Esophagus muscularis mucosa (tissue), 4 donors: ENCODE measurements at regions not wholly inside any gene's neighbourhood (a gene's known extent, or its start where the extent isn't known, plus 50 kb on each side); places are given as distances from the start of the nearest gene placed in this dataset.

ENCODE experiments used
- DNase-seq: peaks from one replicate; pipeline ENCODE4 v3.0.0-alpha.2; 2017; ENCODE audit errors: extremely low spot score
- H3K27ac ChIP-seq, 4 donors: fragments of 200-600 bp; sonication (generic); replicated peaks in 1 of 4; 1 replicate in 3 of 4; 2 replicates in 1 of 4; pipeline ENCODE4 v1.5.1; 2016 to 2019; ENCODE audit warnings: mild to moderate bottlenecking in 1 of 4
- H3K27me3 ChIP-seq, 4 donors: fragments of 200-600 bp; sonication (generic); one replicate each; pipeline versions ENCODE4 v1.5.1 to v1.6.0; 2016 to 2019
- H3K36me3 ChIP-seq, 4 donors: fragments of 200-600 bp; sonication (generic); one replicate each; pipeline ENCODE4 v1.5.1; 2016 to 2019
- H3K4me1 ChIP-seq, 4 donors: fragments of 200-600 bp; sonication (generic); one replicate each; pipeline ENCODE4 v1.5.1; 2016 to 2019
- H3K4me3 ChIP-seq, 4 donors: fragments of 200-600 bp; sonication (generic); 1 replicate in 2 of 4; 2 replicates in 2 of 4; pipeline ENCODE4 v1.5.1; 2016 to 2019; ENCODE audit warnings: mild to moderate bottlenecking in 4 of 4, moderate library complexity in 1 of 4
- H3K9me3 ChIP-seq, 4 donors: fragments of 200-600 bp; sonication (generic); 1 replicate in 3 of 4; 2 replicates in 1 of 4; pipeline ENCODE4 v1.5.1; 2016 to 2019
- CTCF ChIP-seq, 3 experiments: fragments of 200-600 bp in 2 of 3; fragments of 450-650 bp in 1 of 3; sonication (generic) in 2 of 3; IDR thresholded peaks; one replicate each; pipeline ENCODE4 v1.5.1; 2017 to 2019; ENCODE audit warnings: antibody characterized with exemption in 3 of 3, mild to moderate bottlenecking in 2 of 3, moderate library complexity in 1 of 3
- EP300 ChIP-seq: sonication (generic); formaldehyde crosslinking; IDR thresholded peaks from one replicate; pipeline ENCODE4 v1.6.1; 2017; ENCODE audit warnings: antibody characterized with exemption
- POLR2A ChIP-seq: fragments of 450-650 bp; IDR thresholded peaks from one replicate; pipeline ENCODE4 v1.6.1; 2017; ENCODE audit warnings: antibody characterized with exemption, moderate library complexity, mild to moderate bottlenecking, low read depth
- POLR2AphosphoS5 ChIP-seq, 2 donors: sonication (generic); formaldehyde crosslinking; IDR thresholded peaks; one replicate each; pipeline ENCODE4 v1.6.1; 2017; ENCODE audit warnings: antibody characterized with exemption in 2 of 2
- WGBS: methylation state at CpG from one replicate; pipeline ENCODE4 v1.1.5; 2018; 5-methylcytosine and 5-hydroxymethylcytosine counted together
- intact Hi-C: fragments of 100-400 bp; cut with DNase I; formaldehyde crosslinking; loops from one replicate; pipeline ENCODE4 v1.15.1; 2023

- H3K9me3 ChIP-seq: no peaks in the 10 kb centered on the region
- TF ChIP-seq EP300 (no peak), POLR2AphosphoS5 (IDR thresholded peaks at IDR 0.05) (no peak), CTCF (IDR thresholded peaks at IDR 0.05) (no peak), POLR2A (no peak)
- no peak for DNase-seq
- no peak overlapping the region for H3K4me3 ChIP-seq
- no peaks in the 10 kb centered on the region for H3K27me3 ChIP-seq
- no peaks in the 10 kb centered on the region for H3K36me3 ChIP-seq
- intact Hi-C loops: no loop called here
- no peaks in the 10 kb centered on the region for H3K4me1 ChIP-seq
- H3K27ac ChIP-seq: no peak overlapping the region
- WGBS: 71% methylated on average over 4 of the region's 4 CpGs
These were observed 187.4 kb downstream of the ZIC4 start for GRCh38 chr3:147218965-147219364.

GRCh38 chr3:147216143-147216673 lies 190.1 kb downstream of the ZIC4 start:
- Histone ChIP-seq H3K27ac (no peak overlapping the region), H3K9me3 (no peaks in the 10 kb centered on the region), H3K27me3 (no peaks in the 10 kb centered on the region), H3K36me3 (no peaks in the 10 kb centered on the region), H3K4me1 (no peaks in the 10 kb centered on the region), H3K4me3 (no peak overlapping the region)
- 59% methylated on average over 1 of the region's 1 CpG for WGBS
- TF ChIP-seq POLR2A (no peak), EP300 (no peak)
- DNase-seq: no peak
- intact Hi-C loops: no loop called here

- no peak for TF ChIP-seq POLR2A
- no peak for TF ChIP-seq POLR2AphosphoS5 (IDR thresholded peaks at IDR 0.05)
- TF ChIP-seq CTCF (IDR thresholded peaks at IDR 0.05): no peak
- no peak for TF ChIP-seq EP300
- Histone ChIP-seq H3K27me3 (no peaks in the 10 kb centered on the region), H3K4me1 (no peaks in the 10 kb centered on the region), H3K9me3 (no peaks in the 10 kb centered on the region), H3K27ac (no peak overlapping the region), H3K4me3 (no peak overlapping the region), H3K36me3 (no peaks in the 10 kb centered on the region)
- no peak for DNase-seq
- intact Hi-C loops: no loop called here
These were observed 190.7 kb downstream of the ZIC4 start for GRCh38 chr3:147215660-147216059.

DNA sequence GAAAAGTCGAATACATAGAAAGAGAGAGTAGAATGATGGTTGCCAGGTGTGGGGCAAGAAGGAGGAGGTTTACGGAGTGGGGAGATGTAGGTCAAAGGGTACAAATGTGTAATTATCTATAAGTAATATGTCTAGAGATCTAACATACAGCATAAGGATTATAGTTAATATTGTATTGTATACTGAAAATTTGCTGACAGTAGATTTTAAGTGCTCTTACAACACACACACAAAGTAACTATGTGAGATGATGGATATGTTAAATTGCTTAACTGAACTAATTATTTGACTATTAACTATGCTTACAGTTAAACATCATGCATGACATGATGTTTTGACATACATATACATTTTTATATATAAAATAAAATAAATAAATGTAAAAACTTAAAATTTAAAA lies 192.7 kb downstream of the ZIC4 start:
- H3K27me3 ChIP-seq: no peaks in the 10 kb centered on the region
- no peak overlapping the region for H3K27ac ChIP-seq
- no peaks in the 10 kb centered on the region for H3K4me1 ChIP-seq
- WGBS: 72% methylated on average over 2 of the region's 2 CpGs
- TF ChIP-seq EP300: no peak
- no peak for TF ChIP-seq POLR2A
- no peak for TF ChIP-seq POLR2AphosphoS5 (IDR thresholded peaks at IDR 0.05)
- no peak for TF ChIP-seq CTCF (IDR thresholded peaks at IDR 0.05)
- no peak for DNase-seq
- intact Hi-C loops: no loop called here
- peaks cover 0 to 6% (median 0%) of the 10 kb centered on the region in 4 donors for H3K9me3 ChIP-seq
- no peak overlapping the region for H3K4me3 ChIP-seq
- H3K36me3 ChIP-seq: no peaks in the 10 kb centered on the region

- H3K9me3 ChIP-seq: peaks cover 0 to 6% (median 0%) of the 10 kb centered on the region in 4 donors
- H3K4me1 ChIP-seq: no peaks in the 10 kb centered on the region
- no peak overlapping the region for H3K27ac ChIP-seq
- H3K4me3 ChIP-seq: no peak overlapping the region
- TF ChIP-seq CTCF (IDR thresholded peaks at IDR 0.05): no peak
- TF ChIP-seq EP300: no peak
- no peak for TF ChIP-seq POLR2AphosphoS5 (IDR thresholded peaks at IDR 0.05)
- TF ChIP-seq POLR2A: no peak
- no peaks in the 10 kb centered on the region for H3K36me3 ChIP-seq
- no peaks in the 10 kb centered on the region for H3K27me3 ChIP-seq
- intact Hi-C loops: no loop called here
- no peak for DNase-seq
These were observed 195.7 kb downstream of the ZIC4 start for GRCh38 chr3:147210676-147211075.
